ENCODE measurements at regions not wholly inside any gene's neighbourhood (a gene's known extent, or its start where the extent isn't known, plus 50 kb on each side); places are given as distances from the start of the nearest gene placed in this dataset.

- TF ChIP-seq CTCF (IDR thresholded peaks at IDR 0.05), result no peak
- TF ChIP-seq POLR2A (IDR thresholded peaks at IDR 0.05), result no peak
Observed at GRCh38 chr14:34009956-34010355, 59.1 kb upstream of the EGLN3 start.

Data from heart left ventricle (tissue), 13 donors.